Adipocyte (in vitro differentiated cells): ENCODE measurements at regions not wholly inside any gene's neighbourhood (a gene's known extent, or its start where the extent isn't known, plus 50 kb on each side); places are given as distances from the start of the nearest gene placed in this dataset.
"Not testable (repeated sequence)": the region's sequence is repeated elsewhere in the genome, so short reads cannot be mapped to it uniquely, and the experiment has no call there.

Experiments
- DNase-seq: peaks from one replicate; pipeline ENCODE4 v3.0.0-alpha.2; 2015; ENCODE audit warnings: low read depth
- H3K27me3 ChIP-seq: replicated peaks from 2 replicates; pipeline ENCODE4 v1.7.0; 2013; ENCODE audit warnings: mild to moderate bottlenecking, low read length, moderate library complexity; ENCODE audit not compliant: control insufficient read depth, insufficient read depth
- H3K36me3 ChIP-seq: 2 replicates; pipeline ENCODE4 v1.7.0; 2013; ENCODE audit warnings: low read length, mild to moderate bottlenecking, moderate library complexity; ENCODE audit not compliant: control insufficient read depth, insufficient read depth, severe bottlenecking
- H3K4me1 ChIP-seq: 2 replicates; pipeline ENCODE4 v1.7.0; 2013; ENCODE audit warnings: mild to moderate bottlenecking, low read length, moderate library complexity; ENCODE audit not compliant: control insufficient read depth, insufficient read depth
- H3K4me3 ChIP-seq: 2 replicates; pipeline ENCODE4 v1.7.0; 2013; ENCODE audit warnings: mild to moderate bottlenecking, low read length, moderate library complexity
- H3K9ac ChIP-seq: 2 replicates; pipeline ENCODE4 v1.7.0; 2013; ENCODE audit warnings: mild to moderate bottlenecking, low read length, moderate library complexity
- H3K9me3 ChIP-seq: 2 replicates; pipeline ENCODE4 v1.7.0; 2013; ENCODE audit warnings: mild to moderate bottlenecking, low read length, moderate library complexity; ENCODE audit not compliant: control insufficient read depth

DNA sequence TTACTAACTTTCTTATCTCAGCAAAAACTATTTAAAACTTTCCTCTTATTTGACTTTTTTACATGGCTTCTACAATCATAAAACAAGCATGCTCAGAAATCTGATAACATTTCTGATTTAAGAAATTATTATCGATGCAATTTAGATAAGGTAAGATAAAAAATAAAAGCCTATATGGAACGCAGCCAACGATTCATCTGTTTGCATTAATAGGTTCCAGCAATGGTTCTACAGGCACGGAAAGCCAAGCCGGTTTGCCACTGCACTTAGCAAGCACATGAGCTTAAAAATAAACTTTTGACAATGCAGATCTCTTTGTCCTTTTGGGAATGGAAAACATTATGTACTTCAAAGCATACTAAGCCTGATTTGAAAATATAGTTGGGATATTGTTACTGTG lies 77.5 kb upstream of the KCNK2 start:
- H3K9me3 ChIP-seq: no peaks in the 10 kb centered on the region
- H3K4me1 ChIP-seq: peaks cover 49% of the 10 kb centered on the region
- peak overlapping the region; percentile 74 for H3K4me3 ChIP-seq
- no peaks in the 10 kb centered on the region for H3K36me3 ChIP-seq
- peak; percentile 76 for DNase-seq
- H3K9ac ChIP-seq: peak overlapping the region; percentile 84
- H3K27me3 ChIP-seq: no peaks in the 10 kb centered on the region

DNA sequence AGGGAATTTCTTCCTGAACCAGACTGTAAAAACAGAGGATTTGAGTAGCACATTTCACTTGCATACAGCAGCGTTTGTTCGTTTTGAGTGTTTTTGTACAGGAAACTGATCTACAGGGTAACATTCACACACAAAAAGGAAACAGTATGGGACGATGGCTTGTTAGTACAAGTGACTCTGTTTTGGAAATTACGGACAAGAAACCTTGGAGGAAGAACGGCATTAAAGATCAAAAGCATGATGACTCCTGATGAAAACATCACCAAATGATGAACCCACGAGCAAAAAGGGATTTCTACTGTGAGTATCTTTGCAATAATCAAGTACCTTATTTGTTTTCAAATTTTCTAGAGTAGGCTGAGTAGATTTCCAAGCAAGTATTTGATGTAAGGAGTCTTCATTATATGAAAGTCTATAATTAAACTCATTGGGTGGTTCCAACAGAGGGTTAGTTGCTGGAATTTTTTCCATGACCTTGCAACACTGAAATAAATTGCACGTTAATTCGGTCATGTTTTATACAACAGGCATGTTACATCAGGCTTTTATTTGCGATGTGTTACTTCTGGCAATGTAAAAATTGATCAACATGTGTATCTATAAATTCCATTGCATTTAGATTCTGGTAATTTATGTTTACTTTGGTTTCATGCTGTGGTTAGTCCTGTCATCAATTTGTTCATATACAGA lies 76.7 kb upstream of the KCNK2 start:
- DNase-seq: peak; percentile 68
- H3K27me3 ChIP-seq: no peaks in the 10 kb centered on the region

DNA sequence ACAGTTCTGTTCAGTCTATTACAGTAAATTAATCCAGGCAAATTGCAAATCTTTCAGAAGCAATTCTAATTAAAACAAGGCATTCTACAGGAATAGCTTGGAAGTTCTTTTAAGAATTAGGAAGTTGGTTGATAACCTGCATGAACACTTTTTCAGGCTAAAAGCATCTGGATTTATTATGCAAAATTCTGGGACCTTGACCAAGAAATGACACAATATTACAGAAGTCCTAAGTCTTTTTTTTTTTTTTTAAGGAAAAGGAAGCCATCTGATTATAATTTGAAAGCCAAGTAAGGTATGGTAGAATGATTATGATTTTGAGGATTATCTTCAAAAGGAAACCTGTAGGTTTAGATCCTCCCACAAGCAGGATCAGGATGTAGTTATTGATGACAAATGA lies 74.7 kb upstream of the KCNK2 start:
- peak; percentile 72 for DNase-seq
- H3K9me3 ChIP-seq: no peaks in the 10 kb centered on the region
- peak overlapping the region; percentile 60 for H3K9ac ChIP-seq
- H3K27me3 ChIP-seq: no peaks in the 10 kb centered on the region
- H3K4me1 ChIP-seq: peaks cover 36% of the 10 kb centered on the region
- H3K4me3 ChIP-seq: peak overlapping the region; percentile 74
- no peaks in the 10 kb centered on the region for H3K36me3 ChIP-seq

More for the DNA sequence above, 76.7 kb upstream of the KCNK2 start:
- H3K4me3 ChIP-seq: peak overlapping the region; percentile 74
- H3K36me3 ChIP-seq: no peaks in the 10 kb centered on the region
- H3K9ac ChIP-seq: peak overlapping the region; percentile 84
- no peaks in the 10 kb centered on the region for H3K9me3 ChIP-seq
- peaks cover 49% of the 10 kb centered on the region for H3K4me1 ChIP-seq

DNA sequence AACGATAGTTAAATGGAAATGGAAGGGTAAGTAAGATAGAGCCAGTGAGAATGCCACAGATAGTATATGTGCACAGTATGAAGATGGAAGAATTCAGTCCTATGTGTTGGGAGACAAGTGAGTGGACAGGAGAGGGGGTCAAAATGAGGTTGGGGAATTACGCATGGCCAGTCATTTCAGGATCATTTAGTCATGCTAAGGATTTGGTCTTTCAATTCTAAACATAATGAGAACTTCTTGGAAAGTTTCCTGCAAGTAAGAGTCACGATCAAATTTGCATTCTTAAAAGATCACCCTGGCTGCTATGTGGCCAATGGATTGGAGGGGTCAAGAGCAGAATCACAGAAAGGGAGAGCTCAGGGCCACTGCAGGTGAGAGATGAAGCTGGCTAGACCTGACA lies 64.0 kb upstream of the KCNK2 start:
- H3K9me3 ChIP-seq: no peaks in the 10 kb centered on the region

DNA sequence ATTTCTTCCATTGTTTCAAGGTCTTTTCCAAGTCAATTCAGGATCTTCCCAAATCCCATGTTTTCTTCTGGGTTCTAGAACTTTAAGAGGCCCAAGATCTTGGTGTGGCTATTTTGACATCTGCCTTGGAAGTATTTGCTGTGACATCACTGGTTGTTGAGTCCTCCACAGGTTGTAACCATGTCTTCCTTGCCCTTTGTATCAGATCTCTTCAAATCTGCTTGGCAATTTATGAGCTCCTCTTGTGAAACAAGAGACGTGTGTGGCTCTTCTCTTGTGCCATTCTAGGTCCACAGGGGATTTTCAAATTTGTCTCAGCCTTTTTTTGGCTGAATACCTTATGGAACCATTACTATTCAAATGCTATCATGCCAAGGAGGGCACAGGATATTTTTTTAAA lies 60.3 kb upstream of the KCNK2 start:
- Histone ChIP-seq H3K9me3 (no peaks in the 10 kb centered on the region), H3K4me1 (peaks cover 37% of the 10 kb centered on the region), H3K9ac (peak overlapping the region; percentile 78), H3K4me3 (peak overlapping the region; percentile 74), H3K36me3 (no peaks in the 10 kb centered on the region), H3K27me3 (no peaks in the 10 kb centered on the region)
- DNase-seq: no peak

More for the DNA sequence above, 64.0 kb upstream of the KCNK2 start:
- H3K36me3 ChIP-seq: no peaks in the 10 kb centered on the region
- no peak overlapping the region for H3K9ac ChIP-seq
- H3K4me1 ChIP-seq: peaks cover 24% of the 10 kb centered on the region
- no peak overlapping the region for H3K4me3 ChIP-seq
- no peak for DNase-seq
- no peaks in the 10 kb centered on the region for H3K27me3 ChIP-seq

DNA sequence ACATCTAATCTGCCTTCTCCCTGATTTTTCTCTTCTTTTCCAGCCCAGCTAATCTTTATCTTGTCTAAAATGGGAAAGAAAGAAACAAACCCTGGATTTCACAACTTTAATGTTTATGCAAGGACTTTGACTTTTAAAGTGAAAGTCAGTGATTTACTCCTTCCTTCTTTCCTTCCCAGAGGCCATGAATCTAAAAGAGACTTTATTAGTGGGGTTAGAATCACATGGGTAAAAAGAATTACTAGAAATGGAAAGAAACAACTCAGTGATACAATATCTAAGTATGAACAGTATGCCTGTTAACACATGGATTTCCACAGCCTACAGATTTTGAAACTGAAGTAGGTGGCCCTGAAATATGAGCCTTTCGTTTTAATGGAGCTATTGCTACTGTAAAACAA lies 59.8 kb upstream of the KCNK2 start:
- DNase-seq: peak; percentile 80
- peak overlapping the region; percentile 78 for H3K9ac ChIP-seq
- H3K27me3 ChIP-seq: no peaks in the 10 kb centered on the region
- H3K4me1 ChIP-seq: peaks cover 37% of the 10 kb centered on the region
- H3K4me3 ChIP-seq: peak overlapping the region; percentile 74
- H3K9me3 ChIP-seq: no peaks in the 10 kb centered on the region
- no peaks in the 10 kb centered on the region for H3K36me3 ChIP-seq

DNA sequence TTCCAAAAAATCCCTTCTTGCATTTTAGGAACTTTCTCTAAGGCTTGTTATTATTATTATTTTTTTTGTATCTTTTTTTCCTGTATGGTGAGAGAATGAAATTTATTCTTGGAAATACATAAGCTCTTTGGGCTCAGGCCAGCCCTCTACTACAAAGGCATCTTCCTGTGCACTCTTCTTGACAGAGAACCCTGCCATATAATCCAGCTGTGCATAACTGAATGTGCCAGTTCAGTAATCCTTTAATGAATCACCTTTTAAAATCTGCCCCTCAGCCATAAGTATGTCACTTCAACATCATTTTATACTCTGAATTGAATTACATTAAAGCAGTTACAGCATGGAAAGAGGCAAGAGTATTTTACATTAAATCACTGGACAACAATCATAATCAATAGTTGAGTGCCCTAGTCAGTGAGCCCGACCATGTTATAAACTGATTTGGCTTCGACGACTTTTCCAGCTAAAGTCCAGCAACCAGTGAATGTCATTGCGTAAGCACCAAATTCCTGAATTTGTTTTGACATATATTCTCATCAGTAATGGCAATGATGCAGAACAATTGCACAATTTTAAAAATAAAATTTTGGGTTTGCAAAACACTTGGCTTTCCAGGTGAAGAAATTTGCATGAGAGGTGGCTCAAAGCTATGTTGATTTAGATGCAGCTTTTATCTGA lies 59.2 kb upstream of the KCNK2 start:
- Histone ChIP-seq H3K4me1 (peaks cover 37% of the 10 kb centered on the region), H3K36me3 (no peaks in the 10 kb centered on the region), H3K4me3 (peak overlapping the region; percentile 74), H3K9me3 (no peaks in the 10 kb centered on the region), H3K27me3 (no peaks in the 10 kb centered on the region), H3K9ac (peak overlapping the region; percentile 78)
- peak; percentile 77 for DNase-seq

DNA sequence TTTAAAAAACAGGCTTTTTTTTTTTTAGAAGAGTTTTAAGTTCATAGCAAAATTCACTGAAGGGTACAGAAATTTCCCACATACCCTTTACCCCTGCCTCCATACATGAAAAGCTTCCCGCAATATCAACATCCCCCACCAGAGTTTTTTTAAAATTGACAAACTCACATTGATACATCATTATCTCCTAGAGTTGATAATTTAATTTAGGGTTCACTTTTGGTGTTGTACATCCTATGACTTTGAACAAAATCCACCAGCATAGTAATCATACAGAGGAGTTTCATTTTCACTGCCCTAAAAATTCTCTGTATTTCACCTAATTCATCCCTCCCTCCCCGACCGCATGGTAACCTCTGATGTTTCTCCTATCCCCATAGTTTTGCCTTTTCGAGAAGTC lies 53.6 kb upstream of the KCNK2 start:
- H3K27me3 ChIP-seq: no peaks in the 10 kb centered on the region
- H3K36me3 ChIP-seq: no peaks in the 10 kb centered on the region
- no peak overlapping the region for H3K9ac ChIP-seq
- H3K9me3 ChIP-seq: no peaks in the 10 kb centered on the region
- DNase-seq: no peak
- no peak overlapping the region for H3K4me3 ChIP-seq
- H3K4me1 ChIP-seq: peaks cover 20% of the 10 kb centered on the region

DNA sequence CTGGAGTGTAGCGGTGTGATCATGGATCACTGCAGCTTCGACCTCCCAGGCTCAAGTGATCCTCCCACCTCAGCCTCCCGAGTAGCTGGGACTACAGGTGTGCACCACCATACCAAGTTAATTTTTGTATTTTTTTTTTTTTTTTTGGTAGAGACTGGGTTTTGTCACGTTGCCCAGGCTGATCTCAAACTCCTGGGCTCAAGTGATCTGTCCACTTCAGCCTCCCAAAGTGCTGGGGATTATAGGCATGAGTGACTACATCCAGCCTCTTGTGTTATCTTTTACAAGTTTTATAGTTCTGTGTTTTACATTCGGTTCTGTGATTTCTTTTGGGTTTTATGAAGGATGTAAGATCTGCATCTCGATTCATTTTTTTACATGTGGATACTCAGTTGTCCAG lies 52.0 kb upstream of the KCNK2 start:
- not testable (repeated sequence) for DNase-seq, H3K9ac ChIP-seq, H3K4me3 ChIP-seq, H3K27me3 ChIP-seq, H3K9me3 ChIP-seq, H3K4me1 ChIP-seq, H3K36me3 ChIP-seq

DNA sequence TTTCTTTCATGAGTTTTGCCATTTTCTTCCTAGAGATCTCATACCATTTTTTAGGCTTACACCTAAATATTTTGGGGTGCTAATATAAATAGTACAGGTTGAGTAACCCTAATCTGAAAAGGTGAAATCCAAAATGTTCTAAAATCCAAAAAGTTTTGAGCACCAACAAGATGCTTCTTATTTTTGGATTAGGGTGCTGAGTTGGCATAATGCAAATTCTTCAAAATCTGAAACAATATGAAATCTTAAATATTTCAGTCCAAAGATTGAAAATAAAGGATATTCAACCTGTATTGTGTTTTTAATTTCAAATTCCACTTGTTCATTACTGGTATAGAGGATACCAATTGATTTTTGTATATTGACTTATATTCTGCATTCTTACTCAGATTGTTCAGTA lies 51.1 kb upstream of the KCNK2 start:
- no peaks in the 10 kb centered on the region for H3K36me3 ChIP-seq
- DNase-seq: no peak

More for the DNA sequence above, 51.1 kb upstream of the KCNK2 start:
- H3K27me3 ChIP-seq: no peaks in the 10 kb centered on the region
- no peaks in the 10 kb centered on the region for H3K9me3 ChIP-seq
- H3K9ac ChIP-seq: no peak overlapping the region
- peaks cover 4% of the 10 kb centered on the region for H3K4me1 ChIP-seq
- H3K4me3 ChIP-seq: no peak overlapping the region
